HepG2 (cell line): ENCODE measurements at regions not wholly inside any gene's neighbourhood (a gene's known extent, or its start where the extent isn't known, plus 50 kb on each side); places are given as distances from the start of the nearest gene placed in this dataset.

Source experiments
- GMEB1 ChIP-seq: sonication (generic); formaldehyde crosslinking; IDR thresholded peaks from 2 replicates; pipeline ENCODE4 v1.5.1; 2020; ENCODE audit warnings: missing genetic modification reagents, mild to moderate bottlenecking, borderline replicate concordance
- U2AF2 ChIP-seq: fragments of 200-400 bp; formaldehyde crosslinking; IDR thresholded peaks from 2 replicates; pipeline ENCODE4 v1.6.1; 2017; ENCODE audit warnings: low read depth, mild to moderate bottlenecking, low read length

DNA sequence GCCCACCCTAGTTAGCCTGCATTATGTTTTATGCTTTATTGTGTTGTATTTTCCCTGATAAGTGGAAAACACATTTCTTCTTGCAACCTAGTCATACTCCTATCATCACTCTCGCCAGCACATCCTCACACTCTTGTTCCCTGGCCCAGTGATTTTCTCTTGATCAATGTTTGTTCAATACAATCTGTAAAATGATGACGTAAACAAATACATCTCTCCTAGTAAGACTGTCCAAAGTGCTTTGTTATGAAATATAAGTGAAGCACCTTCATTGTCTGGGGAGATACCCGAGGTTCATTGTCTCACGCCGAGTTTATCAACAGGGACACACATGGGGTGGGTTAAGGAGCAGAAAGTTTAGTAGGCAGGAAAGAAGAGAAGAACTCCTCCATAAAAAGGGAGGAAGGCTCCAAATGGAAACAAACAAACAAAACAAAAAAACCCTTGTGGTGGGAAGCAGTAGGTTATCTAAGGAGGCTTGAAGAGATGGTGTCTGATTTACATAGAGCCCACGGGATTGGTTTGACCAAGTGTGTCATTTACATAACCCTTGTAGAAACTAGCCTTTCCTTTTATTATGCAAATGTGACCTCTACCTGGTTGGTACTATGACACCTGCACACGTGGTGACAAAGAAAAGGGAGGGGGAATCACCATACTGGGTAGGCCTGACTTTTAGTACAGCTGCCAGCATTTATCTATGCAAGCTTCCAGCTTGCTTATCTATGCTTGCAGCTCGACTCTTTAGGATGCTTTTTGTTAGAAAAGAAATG lies 1317.9 kb upstream of the SPRY2 start:
- TF ChIP-seq GMEB1 (CRISPR knock-in tag) = no peak
- no peak for TF ChIP-seq U2AF2
